ENCODE measurements at regions not wholly inside any gene's neighbourhood (a gene's known extent, or its start where the extent isn't known, plus 50 kb on each side); places are given as distances from the start of the nearest gene placed in this dataset.

DNA sequence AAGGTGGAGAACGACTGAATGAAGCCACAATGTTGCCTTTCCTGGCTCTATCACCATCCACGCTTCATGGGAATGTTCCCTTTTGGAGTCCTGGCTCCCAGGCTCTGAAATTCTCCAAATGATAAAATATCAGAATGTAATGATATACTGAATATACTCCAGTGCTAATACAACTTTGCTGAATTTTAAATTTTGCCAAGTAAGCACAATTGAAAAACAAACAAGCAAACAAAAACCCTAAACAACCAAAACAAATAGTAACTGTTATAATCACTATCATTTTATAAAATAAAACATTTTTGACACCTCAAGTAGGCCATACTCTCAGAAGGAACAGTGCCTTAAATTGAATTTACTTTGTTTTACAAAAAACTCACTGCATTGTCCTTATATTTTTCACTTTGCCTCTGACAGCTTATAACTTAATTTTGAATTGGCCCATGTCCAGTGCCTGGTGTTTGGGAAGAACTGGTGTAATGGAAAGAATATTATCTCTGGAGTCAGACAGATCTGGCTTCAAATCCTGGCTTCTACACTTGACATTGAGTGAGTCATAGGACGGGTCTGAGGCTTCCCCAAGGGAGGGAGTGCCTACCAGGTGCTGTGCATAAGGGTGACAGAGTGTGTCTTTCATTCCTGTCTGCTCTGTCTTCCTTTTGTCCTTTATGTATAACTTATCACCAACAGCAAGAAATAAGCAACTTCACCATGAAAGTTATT, 698.3 kb downstream of the EPM2A start:
- DNase-seq = no peak
- no peaks in the 10 kb centered on the region for H3K36me3 ChIP-seq (ENCODE audit: insufficient read depth, low read length)
- CTCF ChIA-PET = no interaction called here
- no peak overlapping the region for H3K4me3 ChIP-seq (ENCODE audit: low read length)
- TF ChIP-seq, protein P1, sequence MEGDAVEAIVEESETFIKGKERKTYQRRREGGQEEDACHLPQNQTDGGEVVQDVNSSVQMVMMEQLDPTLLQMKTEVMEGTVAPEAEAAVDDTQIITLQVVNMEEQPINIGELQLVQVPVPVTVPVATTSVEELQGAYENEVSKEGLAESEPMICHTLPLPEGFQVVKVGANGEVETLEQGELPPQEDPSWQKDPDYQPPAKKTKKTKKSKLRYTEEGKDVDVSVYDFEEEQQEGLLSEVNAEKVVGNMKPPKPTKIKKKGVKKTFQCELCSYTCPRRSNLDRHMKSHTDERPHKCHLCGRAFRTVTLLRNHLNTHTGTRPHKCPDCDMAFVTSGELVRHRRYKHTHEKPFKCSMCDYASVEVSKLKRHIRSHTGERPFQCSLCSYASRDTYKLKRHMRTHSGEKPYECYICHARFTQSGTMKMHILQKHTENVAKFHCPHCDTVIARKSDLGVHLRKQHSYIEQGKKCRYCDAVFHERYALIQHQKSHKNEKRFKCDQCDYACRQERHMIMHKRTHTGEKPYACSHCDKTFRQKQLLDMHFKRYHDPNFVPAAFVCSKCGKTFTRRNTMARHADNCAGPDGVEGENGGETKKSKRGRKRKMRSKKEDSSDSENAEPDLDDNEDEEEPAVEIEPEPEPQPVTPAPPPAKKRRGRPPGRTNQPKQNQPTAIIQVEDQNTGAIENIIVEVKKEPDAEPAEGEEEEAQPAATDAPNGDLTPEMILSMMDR (IDR thresholded peaks at IDR 0.05) = no peak
- POLR2A ChIA-PET = no interaction called here
- Mint-ChIP-seq H3K27ac (no peak overlapping the region), H3K27me3 (peaks cover 21% of the 10 kb centered on the region), H3K4me1 (ENCODE audit: low read depth) (no peaks in the 10 kb centered on the region), H3K9me3 (no peaks in the 10 kb centered on the region), H3K36me3 (ENCODE audit: low read depth) (no peaks in the 10 kb centered on the region), H3K4me3 (no peak overlapping the region)
- H3K4me1 ChIP-seq (ENCODE audit: insufficient read depth, low read length) = no peaks in the 10 kb centered on the region
- H3K27ac ChIP-seq (ENCODE audit: low read depth in 1 of 2, low read length in 2 of 2) = no peak overlapping the region
- no peaks in the 10 kb centered on the region for H3K9me3 ChIP-seq (ENCODE audit: control insufficient read depth in 1 of 2, insufficient read depth in 1 of 2, low read length in 2 of 2)
- intact Hi-C loops (cut with DNase I, micrococcal nuclease) = no loop called here
- ATAC-seq (ENCODE audit: poor library complexity) = no peak
- H3K27me3 ChIP-seq (ENCODE audit: control insufficient read depth in 1 of 2, insufficient read depth in 2 of 2, low read length in 2 of 2) = no peaks in the 10 kb centered on the region

DNA sequence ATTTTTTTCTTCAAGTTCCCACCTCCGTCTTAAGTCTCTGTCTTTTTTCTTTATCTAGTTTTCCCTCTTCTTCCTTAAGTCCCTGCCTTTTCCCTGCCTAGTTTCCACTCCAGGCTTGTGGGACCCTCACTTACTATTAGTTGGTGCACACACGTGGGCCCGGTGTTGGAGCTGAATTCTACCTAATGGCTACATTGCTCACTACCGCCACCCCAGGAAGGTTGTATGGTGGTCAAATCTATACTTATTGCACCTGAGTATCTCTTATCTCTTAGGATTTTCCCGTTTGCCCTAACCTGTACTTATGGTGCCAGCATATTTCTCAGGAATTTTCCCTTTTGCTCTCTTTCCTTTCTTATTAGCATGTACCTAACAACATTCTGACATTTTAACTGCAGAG, 692.8 kb downstream of the EPM2A start:
- H3K36me3 ChIP-seq (ENCODE audit: insufficient read depth, low read length) = no peaks in the 10 kb centered on the region
- Mint-ChIP-seq H3K27ac (no peak overlapping the region), H3K4me1 (ENCODE audit: low read depth) (no peaks in the 10 kb centered on the region), H3K9me3 (no peaks in the 10 kb centered on the region), H3K36me3 (ENCODE audit: low read depth) (no peaks in the 10 kb centered on the region), H3K27me3 (peaks cover 4% of the 10 kb centered on the region), H3K4me3 (no peak overlapping the region)
- intact Hi-C loops (cut with DNase I, micrococcal nuclease) = no loop called here
- no peaks in the 10 kb centered on the region for H3K27me3 ChIP-seq (ENCODE audit: control insufficient read depth in 1 of 2, insufficient read depth in 2 of 2, low read length in 2 of 2)
- H3K4me1 ChIP-seq (ENCODE audit: insufficient read depth, low read length) = no peaks in the 10 kb centered on the region
- ChIA-PET POLR2A (no interaction called here), CTCF (no interaction called here)
- H3K27ac ChIP-seq (ENCODE audit: low read depth in 1 of 2, low read length in 2 of 2) = no peak overlapping the region
- H3K4me3 ChIP-seq (ENCODE audit: low read length) = no peak overlapping the region
- DNase-seq (no peak), ATAC-seq (ENCODE audit: poor library complexity) (no peak)
- no peaks in the 10 kb centered on the region for H3K9me3 ChIP-seq (ENCODE audit: control insufficient read depth in 1 of 2, insufficient read depth in 1 of 2, low read length in 2 of 2)
- TF ChIP-seq, protein P1 (IDR thresholded peaks at IDR 0.05) = no peak

DNA sequence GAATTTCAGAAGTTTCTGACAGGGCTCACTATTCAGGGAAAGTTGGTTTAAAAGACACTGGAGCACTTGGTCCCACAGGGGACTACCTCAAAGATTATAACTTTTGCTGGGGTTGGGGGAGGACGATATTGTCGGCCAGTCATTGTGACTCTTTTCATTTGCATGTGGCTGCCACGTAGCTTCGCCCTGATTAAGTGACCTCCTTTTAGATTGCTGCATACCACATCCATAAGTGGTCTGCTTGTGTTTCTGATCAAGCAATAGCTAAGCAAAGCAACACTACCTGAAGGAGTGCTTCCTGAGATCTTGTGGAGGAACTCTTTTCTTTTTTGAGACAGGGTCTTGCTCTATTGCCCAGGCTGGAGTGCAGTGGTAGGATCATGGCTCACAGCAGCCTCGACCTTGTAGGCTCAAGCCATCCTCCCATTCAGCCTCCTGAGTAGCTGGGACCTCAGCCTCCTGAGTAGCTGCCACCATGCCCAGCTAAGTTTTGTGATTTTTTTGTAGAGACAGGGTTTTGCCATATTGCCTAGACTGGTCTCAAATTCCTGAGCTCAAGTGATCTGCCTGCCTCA, 691.3 kb downstream of the EPM2A start:
- intact Hi-C loops (cut with DNase I, micrococcal nuclease) = no loop called here
- H3K9me3 ChIP-seq (ENCODE audit: control insufficient read depth in 1 of 2, insufficient read depth in 1 of 2, low read length in 2 of 2) = no peaks in the 10 kb centered on the region
- H3K4me3 ChIP-seq (ENCODE audit: low read length) = no peak overlapping the region
- H3K4me1 ChIP-seq (ENCODE audit: insufficient read depth, low read length) = no peaks in the 10 kb centered on the region
- H3K4me1 Mint-ChIP-seq (ENCODE audit: low read depth) = no peaks in the 10 kb centered on the region
- ChIA-PET POLR2A (no interaction called here), CTCF (no interaction called here)
- peaks cover 4% of the 10 kb centered on the region for H3K27me3 Mint-ChIP-seq
- no peaks in the 10 kb centered on the region for H3K27me3 ChIP-seq (ENCODE audit: control insufficient read depth in 1 of 2, insufficient read depth in 2 of 2, low read length in 2 of 2)
- TF ChIP-seq, protein P1 (IDR thresholded peaks at IDR 0.05) = no peak
- H3K36me3 Mint-ChIP-seq (ENCODE audit: low read depth) = no peaks in the 10 kb centered on the region
- no peaks in the 10 kb centered on the region for H3K36me3 ChIP-seq (ENCODE audit: insufficient read depth, low read length)
- no peaks in the 10 kb centered on the region for H3K9me3 Mint-ChIP-seq
- H3K27ac Mint-ChIP-seq = no peak overlapping the region
- no peak overlapping the region for H3K4me3 Mint-ChIP-seq
- no peak for ATAC-seq (ENCODE audit: poor library complexity)
- no peak for DNase-seq
- no peak overlapping the region for H3K27ac ChIP-seq (ENCODE audit: low read depth in 1 of 2, low read length in 2 of 2)

Data from CD4-positive, alpha-beta T cell (primary cell).